Astrocyte (in vitro differentiated cells and primary cell): ENCODE measurements at regions not wholly inside any gene's neighbourhood (a gene's known extent, or its start where the extent isn't known, plus 50 kb on each side); places are given as distances from the start of the nearest gene placed in this dataset.

Experiments used
- CTCF ChIP-seq: IDR thresholded peaks from 2 replicates; pipeline ENCODE4 v1.5.1; 2011; ENCODE audit warnings: low read depth, mild to moderate bottlenecking, inconsistent platforms, low read length, moderate library complexity; ENCODE audit not compliant: insufficient read depth
- EZH2 ChIP-seq: IDR thresholded peaks from 2 replicates; pipeline ENCODE4 v1.6.1; 2012; ENCODE audit warnings: mild to moderate bottlenecking, low read length, inconsistent platforms; ENCODE audit not compliant: insufficient read depth

DNA sequence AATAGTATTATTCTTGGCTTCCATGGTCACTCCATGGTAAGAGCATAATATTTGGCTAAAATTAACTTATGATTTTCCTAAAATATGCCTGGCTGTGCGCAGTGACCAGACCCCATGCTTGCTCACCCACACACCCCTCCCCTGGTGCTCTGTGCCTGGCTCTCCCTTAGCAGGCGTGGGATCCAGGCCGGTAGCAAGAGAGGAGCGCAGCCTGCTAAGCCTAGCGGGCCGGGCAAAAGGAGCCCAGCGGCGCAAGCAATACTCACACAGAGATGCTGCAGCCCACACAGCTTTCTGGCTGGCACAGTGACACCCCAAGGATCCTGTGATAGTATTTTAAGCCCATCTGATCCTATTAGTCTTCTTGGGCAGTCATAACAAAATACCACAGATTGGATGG is 79.8 kb upstream of the EYS start:
- TF ChIP-seq CTCF: no peak
- no peak for TF ChIP-seq EZH2
